Tibial nerve (tissue), 4 donors: ENCODE measurements at regions not wholly inside any gene's neighbourhood (a gene's known extent, or its start where the extent isn't known, plus 50 kb on each side); places are given as distances from the start of the nearest gene placed in this dataset.

ENCODE experiments used
- DNase-seq, 2 donors: peaks; one replicate each; pipeline ENCODE4 v3.0.0-alpha.2; 2019; ENCODE audit warnings: low spot score in 2 of 2
- H3K27ac ChIP-seq, 4 donors: fragments of 200-600 bp; sonication (generic) in 3 of 4; one replicate each; pipeline ENCODE4 v1.5.1; 2017 to 2019; ENCODE audit warnings: mild to moderate bottlenecking in 1 of 4
- H3K27me3 ChIP-seq, 2 donors: fragments of 200-600 bp; sonication (generic) in 1 of 2; one replicate each; pipeline versions ENCODE4 v1.5.1 to v1.6.0; 2017 to 2019
- H3K36me3 ChIP-seq, 3 donors: fragments of 200-600 bp; sonication (generic); one replicate each; pipeline ENCODE4 v1.5.1; 2018 to 2019
- H3K4me1 ChIP-seq, 4 donors: fragments of 200-600 bp; sonication (generic) in 3 of 4; one replicate each; pipeline ENCODE4 v1.5.1; 2017 to 2019
- H3K4me3 ChIP-seq, 4 donors: fragments of 200-600 bp; sonication (generic) in 3 of 4; one replicate each; pipeline ENCODE4 v1.5.1; 2017 to 2019; ENCODE audit warnings: mild to moderate bottlenecking in 1 of 4, moderate library complexity in 1 of 4
- H3K9me3 ChIP-seq, 4 donors: fragments of 200-600 bp; sonication (generic) in 3 of 4; one replicate each; pipeline ENCODE4 v1.5.1; 2017 to 2019
- EP300 ChIP-seq, 2 donors: sonication (generic); formaldehyde crosslinking; IDR thresholded peaks; one replicate each; pipeline ENCODE4 v1.6.1; 2017; ENCODE audit warnings: antibody characterized with exemption in 2 of 2, mild to moderate bottlenecking in 1 of 2
- POLR2A ChIP-seq, 2 donors: fragments of 450-650 bp; IDR thresholded peaks; one replicate each; pipeline ENCODE4 v1.6.1; 2017; ENCODE audit warnings: antibody characterized with exemption in 2 of 2, mild to moderate bottlenecking in 2 of 2, moderate library complexity in 2 of 2
- WGBS, 2 donors: methylation state at CpG; one replicate each; pipeline ENCODE4 v1.1.5; 2018; 5-methylcytosine and 5-hydroxymethylcytosine counted together
- TF ChIP-seq, protein P1 (sequence below), 5 experiments: fragments of 200-600 bp in 3 of 5; fragments of 450-650 bp in 2 of 5; sonication (generic) in 3 of 5; IDR thresholded peaks; one replicate each; pipeline ENCODE4 v1.5.1; 2016 to 2019; ENCODE audit warnings: antibody characterized with exemption in 5 of 5, mild to moderate bottlenecking in 3 of 5, moderate library complexity in 2 of 5

GRCh38 chr13:80972857-80973478, 632.0 kb upstream of the SPRY2 start:
- 89 to 90% methylated on average over 2 of the region's 2 CpGs for WGBS, 2 donors
- TF ChIP-seq, protein P1, sequence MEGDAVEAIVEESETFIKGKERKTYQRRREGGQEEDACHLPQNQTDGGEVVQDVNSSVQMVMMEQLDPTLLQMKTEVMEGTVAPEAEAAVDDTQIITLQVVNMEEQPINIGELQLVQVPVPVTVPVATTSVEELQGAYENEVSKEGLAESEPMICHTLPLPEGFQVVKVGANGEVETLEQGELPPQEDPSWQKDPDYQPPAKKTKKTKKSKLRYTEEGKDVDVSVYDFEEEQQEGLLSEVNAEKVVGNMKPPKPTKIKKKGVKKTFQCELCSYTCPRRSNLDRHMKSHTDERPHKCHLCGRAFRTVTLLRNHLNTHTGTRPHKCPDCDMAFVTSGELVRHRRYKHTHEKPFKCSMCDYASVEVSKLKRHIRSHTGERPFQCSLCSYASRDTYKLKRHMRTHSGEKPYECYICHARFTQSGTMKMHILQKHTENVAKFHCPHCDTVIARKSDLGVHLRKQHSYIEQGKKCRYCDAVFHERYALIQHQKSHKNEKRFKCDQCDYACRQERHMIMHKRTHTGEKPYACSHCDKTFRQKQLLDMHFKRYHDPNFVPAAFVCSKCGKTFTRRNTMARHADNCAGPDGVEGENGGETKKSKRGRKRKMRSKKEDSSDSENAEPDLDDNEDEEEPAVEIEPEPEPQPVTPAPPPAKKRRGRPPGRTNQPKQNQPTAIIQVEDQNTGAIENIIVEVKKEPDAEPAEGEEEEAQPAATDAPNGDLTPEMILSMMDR (IDR thresholded peaks at IDR 0.05): no peak
- TF ChIP-seq POLR2A (IDR thresholded peaks at IDR 0.05) (no peak), EP300 (IDR thresholded peaks at IDR 0.05) (no peak)
- DNase-seq: no peak
- Histone ChIP-seq H3K27me3 (no peaks in the 10 kb centered on the region), H3K36me3 (no peaks in the 10 kb centered on the region), H3K4me1 (no peaks in the 10 kb centered on the region), H3K9me3 (no peaks in the 10 kb centered on the region), H3K27ac (no peak overlapping the region), H3K4me3 (no peak overlapping the region)

GRCh38 chr13:80965097-80965496, 624.2 kb upstream of the SPRY2 start:
- Histone ChIP-seq H3K27ac (no peak overlapping the region), H3K27me3 (no peaks in the 10 kb centered on the region), H3K9me3 (no peaks in the 10 kb centered on the region), H3K4me1 (no peaks in the 10 kb centered on the region), H3K36me3 (no peaks in the 10 kb centered on the region), H3K4me3 (no peak overlapping the region)
- TF ChIP-seq EP300 (IDR thresholded peaks at IDR 0.05): no peak
- TF ChIP-seq POLR2A (IDR thresholded peaks at IDR 0.05): no peak
- TF ChIP-seq, protein P1 (IDR thresholded peaks at IDR 0.05): no peak
- DNase-seq: no peak

DNA sequence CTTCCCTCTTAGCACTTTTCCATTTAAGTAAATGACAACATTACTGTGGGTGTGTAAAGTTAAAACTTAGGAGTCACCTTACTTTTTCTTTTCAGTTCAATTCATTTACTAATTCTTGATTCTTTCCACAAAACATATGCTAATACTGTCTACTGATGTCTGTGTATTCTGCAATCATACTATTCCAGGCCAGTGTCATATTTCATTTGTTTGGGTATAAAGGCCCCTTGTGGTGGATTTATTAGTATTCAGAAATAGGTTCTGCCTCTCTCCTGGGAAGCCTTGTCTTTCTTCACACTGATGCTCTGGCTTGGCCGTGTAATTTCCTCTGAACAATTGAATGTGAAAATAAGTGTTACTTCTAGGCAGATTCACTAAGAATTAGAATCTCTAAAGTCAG, 621.9 kb upstream of the SPRY2 start:
- TF ChIP-seq, protein P1 (IDR thresholded peaks at IDR 0.05): no peak
- TF ChIP-seq POLR2A (IDR thresholded peaks at IDR 0.05) (no peak), EP300 (IDR thresholded peaks at IDR 0.05) (no peak)
- Histone ChIP-seq H3K4me1 (no peaks in the 10 kb centered on the region), H3K27ac (no peak overlapping the region), H3K36me3 (no peaks in the 10 kb centered on the region), H3K27me3 (no peaks in the 10 kb centered on the region), H3K9me3 (no peaks in the 10 kb centered on the region), H3K4me3 (no peak overlapping the region)
- no peak for DNase-seq
- WGBS, 2 donors: 25 to 36% methylated on average over 1 of the region's 1 CpG

- no peak for DNase-seq
- no peak overlapping the region for H3K4me3 ChIP-seq
- H3K27me3 ChIP-seq: no peaks in the 10 kb centered on the region
- no peaks in the 10 kb centered on the region for H3K9me3 ChIP-seq
- TF ChIP-seq EP300 (IDR thresholded peaks at IDR 0.05) (no peak), POLR2A (IDR thresholded peaks at IDR 0.05) (no peak)
- TF ChIP-seq, protein P1 (IDR thresholded peaks at IDR 0.05): no peak
- WGBS, 2 donors: 74 to 77% methylated on average over 7 of the region's 7 CpGs
- H3K27ac ChIP-seq: no peak overlapping the region
- no peaks in the 10 kb centered on the region for H3K36me3 ChIP-seq
- no peaks in the 10 kb centered on the region for H3K4me1 ChIP-seq
Measured at GRCh38 chr13:80962173-80962572, 621.2 kb upstream of the SPRY2 start.

DNA sequence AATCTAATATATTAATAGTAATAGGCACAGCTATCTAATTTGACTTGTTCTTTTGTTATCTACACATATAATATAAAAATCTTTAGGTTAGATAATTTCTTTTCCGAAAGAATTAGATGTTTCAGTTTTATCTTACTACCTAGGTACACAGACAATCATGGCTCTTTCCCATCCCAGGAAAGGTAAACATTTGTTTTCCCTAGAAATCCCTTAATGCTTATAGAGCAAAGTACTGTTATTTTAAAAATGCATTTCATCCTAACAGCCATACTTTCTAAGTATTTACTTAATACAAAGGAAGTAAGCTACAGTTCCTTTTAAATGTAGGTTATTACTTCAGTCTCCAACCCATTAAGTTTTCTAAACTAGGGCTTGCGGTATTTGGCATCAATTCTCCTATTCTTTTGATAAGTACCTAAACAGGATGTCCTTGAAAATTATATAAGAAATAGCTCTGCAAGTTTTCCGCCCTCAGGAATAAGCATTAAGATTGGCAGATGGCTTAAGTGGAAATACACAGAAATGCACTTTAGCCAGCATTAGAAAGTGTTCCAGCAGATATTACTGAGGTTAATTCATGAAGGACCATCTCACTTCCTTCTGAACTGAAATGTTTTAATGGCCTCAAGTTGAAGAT, 616.2 kb upstream of the SPRY2 start:
- H3K27ac ChIP-seq: no peak overlapping the region
- WGBS, 2 donors: 47 to 55% methylated on average over 3 of the region's 3 CpGs
- no peaks in the 10 kb centered on the region for H3K27me3 ChIP-seq
- no peaks in the 10 kb centered on the region for H3K9me3 ChIP-seq
- H3K4me3 ChIP-seq: no peak overlapping the region
- no peaks in the 10 kb centered on the region for H3K36me3 ChIP-seq
- no peaks in the 10 kb centered on the region for H3K4me1 ChIP-seq
- TF ChIP-seq, protein P1 (IDR thresholded peaks at IDR 0.05): no peak
- no peak for DNase-seq
